H9 (cell line): ENCODE measurements at regions not wholly inside any gene's neighbourhood (a gene's known extent, or its start where the extent isn't known, plus 50 kb on each side); places are given as distances from the start of the nearest gene placed in this dataset.

Source experiments
- DNase-seq: peaks from one replicate; pipeline ENCODE4 v3.0.0-alpha.2; 2017
- H2AFZ ChIP-seq: one replicate; pipeline ENCODE4 v1.6.1; 2013; ENCODE audit warnings: mild to moderate bottlenecking, low read length, control low read depth, moderate library complexity
- H2AK5ac ChIP-seq: 2 replicates; pipeline ENCODE4 v1.6.1; 2013; ENCODE audit warnings: low read length, control low read depth, mixed read lengths; ENCODE audit not compliant: insufficient read length
- H2BK120ac ChIP-seq: one replicate; pipeline ENCODE4 v1.6.1; 2013; ENCODE audit warnings: low read depth, mild to moderate bottlenecking, low read length, control low read depth, inconsistent platforms; ENCODE audit not compliant: poor library complexity, severe bottlenecking
- H2BK12ac ChIP-seq: 2 replicates; pipeline ENCODE4 v1.6.1; 2013; ENCODE audit warnings: low read length, control low read depth, mixed read lengths, low read depth; ENCODE audit not compliant: insufficient read length
- H2BK15ac ChIP-seq: 2 replicates; pipeline ENCODE4 v1.6.1; 2013; ENCODE audit warnings: low read depth, low read length, control low read depth
- H2BK20ac ChIP-seq: one replicate; pipeline ENCODE4 v1.6.1; 2013; ENCODE audit warnings: low read depth, mild to moderate bottlenecking, low read length, control low read depth, inconsistent platforms; ENCODE audit not compliant: poor library complexity, severe bottlenecking
- H2BK5ac ChIP-seq: 2 replicates; pipeline ENCODE4 v1.6.1; 2013; ENCODE audit warnings: low read length, control low read depth, mixed read lengths; ENCODE audit not compliant: insufficient read length
- H3K14ac ChIP-seq: 2 replicates; pipeline ENCODE4 v1.6.1; 2013; ENCODE audit warnings: low read length, control low read depth; ENCODE audit not compliant: insufficient read depth
- H3K18ac ChIP-seq: 2 replicates; pipeline ENCODE4 v1.6.1; 2013; ENCODE audit warnings: low read depth, mild to moderate bottlenecking, mixed read lengths, low read length, control low read depth; ENCODE audit not compliant: insufficient read length
- H3K23ac ChIP-seq: 2 replicates; pipeline ENCODE4 v1.6.1; 2013; ENCODE audit warnings: low read length, control low read depth, mixed read lengths, low read depth; ENCODE audit not compliant: insufficient read length
- H3K23me2 ChIP-seq: 2 replicates; pipeline ENCODE4 v1.6.1; 2013; ENCODE audit warnings: low read depth, mild to moderate bottlenecking, mixed read lengths, low read length, control low read depth; ENCODE audit not compliant: insufficient read length, poor library complexity, severe bottlenecking
- H3K27ac ChIP-seq: 2 replicates; pipeline ENCODE4 v1.5.1; 2013; ENCODE audit warnings: low read length, control low read depth, mixed read lengths, low read depth; ENCODE audit not compliant: insufficient read length
- H3K27me3 ChIP-seq: 2 replicates; pipeline ENCODE4 v1.6.1; 2013; ENCODE audit warnings: low read length, control low read depth, inconsistent platforms; ENCODE audit not compliant: insufficient read depth
- H3K4ac ChIP-seq: 2 replicates; pipeline ENCODE4 v1.6.1; 2013; ENCODE audit warnings: low read depth, mild to moderate bottlenecking, control low read depth, inconsistent platforms, low read length, moderate library complexity
- H3K4me1 ChIP-seq: 2 replicates; pipeline ENCODE4 v1.6.1; 2013; ENCODE audit warnings: low read length, control low read depth, inconsistent platforms; ENCODE audit not compliant: insufficient read depth
- H3K4me2 ChIP-seq: 2 replicates; pipeline ENCODE4 v1.6.1; 2013; ENCODE audit warnings: low read length, control low read depth, mixed read lengths; ENCODE audit not compliant: insufficient read length, insufficient read depth
- H3K56ac ChIP-seq: 2 replicates; pipeline ENCODE4 v1.6.1; 2013; ENCODE audit warnings: low read depth, mild to moderate bottlenecking, mixed read lengths, low read length, control low read depth; ENCODE audit not compliant: insufficient read length
- H3K79me1 ChIP-seq: 2 replicates; pipeline ENCODE4 v1.6.1; 2013; ENCODE audit warnings: low read depth, mild to moderate bottlenecking, moderate library complexity, low read length, control low read depth, inconsistent platforms; ENCODE audit not compliant: insufficient read depth, poor library complexity, severe bottlenecking
- H3K79me2 ChIP-seq: 2 replicates; pipeline ENCODE4 v1.6.1; 2013; ENCODE audit warnings: low read length, control low read depth, inconsistent platforms; ENCODE audit not compliant: insufficient read depth
- H3K9ac ChIP-seq: 2 replicates; pipeline ENCODE4 v1.6.1; 2013; ENCODE audit warnings: low read length, control low read depth, mixed read lengths; ENCODE audit not compliant: insufficient read length; ENCODE audit errors: extremely low read depth
- H3K9me3 ChIP-seq: one replicate; pipeline ENCODE4 v1.6.1; 2013; ENCODE audit warnings: low read depth, low read length, inconsistent platforms; ENCODE audit not compliant: control insufficient read depth
- H3T11ph ChIP-seq: one replicate; pipeline ENCODE4 v1.6.1; 2013; ENCODE audit warnings: mild to moderate bottlenecking, low read length, control low read depth, inconsistent platforms
- H4K20me1 ChIP-seq: one replicate; pipeline ENCODE4 v1.6.1; 2013; ENCODE audit not compliant: control insufficient read depth, insufficient read length, insufficient read depth
- H4K5ac ChIP-seq: 2 replicates; pipeline ENCODE4 v1.6.1; 2013; ENCODE audit warnings: low read depth, mild to moderate bottlenecking, mixed read lengths, low read length, control low read depth; ENCODE audit not compliant: insufficient read length
- H4K8ac ChIP-seq: replicated peaks from 2 replicates; pipeline ENCODE4 v1.6.1; 2013; ENCODE audit warnings: low read length, control low read depth, mixed read lengths, low read depth; ENCODE audit not compliant: insufficient read length
- H4K91ac ChIP-seq: 2 replicates; pipeline ENCODE4 v1.6.1; 2013; ENCODE audit warnings: low read depth, mild to moderate bottlenecking, moderate library complexity, mixed read lengths, low read length, control low read depth; ENCODE audit not compliant: insufficient read length
- H3K27ac Mint-ChIP-seq, 3 experiments: 2 replicates in 2 of 3; 3 replicates in 1 of 3; pipeline ENCODE4 v1.8.0; 2020 to 2021; ENCODE audit warnings: mixed read lengths in 3 of 3, mild to moderate bottlenecking in 1 of 3, moderate library complexity in 1 of 3
- H3K27me3 Mint-ChIP-seq: 2 replicates; pipeline ENCODE4 v1.8.0; 2021; ENCODE audit warnings: low read depth, mild to moderate bottlenecking, moderate library complexity, mixed read lengths
- H3K36me3 Mint-ChIP-seq, 3 experiments: 2 replicates in 2 of 3; 3 replicates in 1 of 3; pipeline ENCODE4 v1.8.0; 2020 to 2021; ENCODE audit warnings: low read depth in 3 of 3, mixed read lengths in 3 of 3; ENCODE audit not compliant: insufficient read depth in 1 of 3
- H3K4me1 Mint-ChIP-seq, 2 experiments: 2 replicates each; pipeline ENCODE4 v1.8.0; 2020; ENCODE audit warnings: mixed read lengths in 2 of 2
- H3K4me3 Mint-ChIP-seq, 2 experiments: 2 replicates in 1 of 2; 3 replicates in 1 of 2; pipeline ENCODE4 v1.8.0; 2020 to 2021; ENCODE audit warnings: mild to moderate bottlenecking in 2 of 2, mixed read lengths in 2 of 2, moderate library complexity in 1 of 2
- H3K9me3 Mint-ChIP-seq, 2 experiments: 2 replicates in 1 of 2; 3 replicates in 1 of 2; pipeline ENCODE4 v1.8.0; 2020; ENCODE audit warnings: mild to moderate bottlenecking in 2 of 2, mixed read lengths in 2 of 2, moderate library complexity in 1 of 2
- CTCF ChIP-seq: fragments of 200-600 bp; sonication (generic); conservative IDR thresholded peaks from 3 replicates; pipeline ENCODE4 v1.8.0; 2021; ENCODE audit warnings: antibody characterized with exemption, mild to moderate bottlenecking
- WGBS: extraction: QIAGEN DNeasy Blood & Tissue Kit; methylation state at CpG from one replicate; pipeline ENCODE4 v1.1.7; 2013; ENCODE audit warnings: missing lambda C conversion rate, low lambda C conversion rate, mixed read lengths; ENCODE audit not compliant: insufficient read length; ENCODE audit errors: extremely low coverage; 5-methylcytosine and 5-hydroxymethylcytosine counted together

- Histone ChIP-seq H2BK120ac (no peak overlapping the region), H2BK5ac (no peak overlapping the region), H2AFZ (no peak overlapping the region), H3K27me3 (no peaks in the 10 kb centered on the region), H2BK20ac (no peak overlapping the region), H3K14ac (no peak overlapping the region), H2BK12ac (no peak overlapping the region), H4K20me1 (no peaks in the 10 kb centered on the region), H3K23ac (no peak overlapping the region), H4K5ac (no peak overlapping the region), H3K4me1 (peaks cover 2% of the 10 kb centered on the region; the same call in 1 of the 2 replicates), H3K4ac (no peak overlapping the region), H4K91ac (no peak overlapping the region), H3K27ac (no peak overlapping the region), H3K56ac (no peak overlapping the region), H3K18ac (no peak overlapping the region), H3K9ac (no peak overlapping the region), H2BK15ac (no peak overlapping the region), H3K79me1 (no peaks in the 10 kb centered on the region), H3T11ph (no peak overlapping the region), H3K79me2 (no peaks in the 10 kb centered on the region), H2AK5ac (no peak overlapping the region), H3K9me3 (no peaks in the 10 kb centered on the region), H3K23me2 (no peaks in the 10 kb centered on the region), H4K8ac (no peak overlapping the region), H3K4me2 (no peak overlapping the region)
- no peak for TF ChIP-seq CTCF
- no peak overlapping the region for H3K4me3 Mint-ChIP-seq
- no peaks in the 10 kb centered on the region for H3K27me3 Mint-ChIP-seq
- peaks cover 39 to 47% of the 10 kb centered on the region in 2 experiments for H3K4me1 Mint-ChIP-seq
- H3K9me3 Mint-ChIP-seq = no peaks in the 10 kb centered on the region
- no peak for DNase-seq
- no peaks in the 10 kb centered on the region for H3K36me3 Mint-ChIP-seq
- WGBS = no CpG with 5 or more reads among the region's 3 CpGs
- H3K27ac Mint-ChIP-seq = no peak overlapping the region
These were observed 452.7 kb downstream of the GATA3 start for GRCh38 chr10:8507156-8507555.
